GM18508 (cell line): ENCODE measurements at regions not wholly inside any gene's neighbourhood (a gene's known extent, or its start where the extent isn't known, plus 50 kb on each side); places are given as distances from the start of the nearest gene placed in this dataset.

ENCODE experiments used
- ATAC-seq: cut with Tn5 transposase; IDR thresholded peaks from one replicate; pipeline ENCODE4 v1.9.1; 2021; ENCODE audit warnings: moderate number of reproducible peaks; ENCODE audit not compliant: insufficient read depth, unreplicated experiment

DNA sequence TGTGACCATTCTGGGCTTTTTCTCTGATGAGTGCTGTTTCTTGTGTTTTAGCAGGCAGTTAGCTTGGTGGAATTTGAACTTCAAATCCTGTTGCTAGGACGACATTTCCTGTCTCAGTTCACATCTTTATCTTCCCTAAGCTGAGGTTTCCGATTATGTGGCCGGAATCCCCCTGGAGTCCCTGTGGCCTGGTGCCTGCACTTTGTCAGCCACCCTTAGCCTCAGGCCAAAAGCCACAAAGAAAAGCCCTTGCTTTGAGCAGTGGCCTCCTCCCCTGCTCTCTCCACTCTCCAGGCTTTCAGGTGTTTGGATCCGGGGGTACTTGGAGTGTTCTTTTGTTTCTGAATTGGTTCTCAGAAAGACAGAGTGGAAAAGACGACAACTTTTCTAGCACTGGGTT, 59.9 kb upstream of the PMEPA1 start:
- ATAC-seq, result no peak

DNA sequence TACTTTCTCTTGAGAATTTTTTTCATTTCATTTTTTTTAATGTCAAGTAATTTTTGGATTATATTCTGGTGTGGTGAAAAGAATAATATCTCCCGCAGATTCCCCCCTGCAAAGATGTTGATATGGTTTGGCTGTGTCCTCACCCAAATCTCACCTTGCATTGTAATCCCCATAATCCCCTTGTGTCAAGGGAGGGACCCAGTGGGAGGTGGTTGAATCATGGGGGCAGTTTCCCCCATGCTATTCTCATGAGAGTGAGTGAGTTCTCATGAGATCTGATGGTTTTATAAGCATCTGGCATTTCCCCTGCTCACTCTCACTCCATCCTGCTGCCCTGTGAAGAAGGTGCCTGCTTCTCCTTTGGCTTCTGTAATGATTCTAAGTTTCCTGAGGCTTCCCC, 58.7 kb upstream of the PMEPA1 start:
- ATAC-seq, result no peak

- no peak for ATAC-seq
Observed at GRCh38 chr20:57767441-57767840, 57.6 kb upstream of the PMEPA1 start.

GRCh38 chr20:57763235-57763595, 53.4 kb upstream of the PMEPA1 start:
- no peak for ATAC-seq

DNA sequence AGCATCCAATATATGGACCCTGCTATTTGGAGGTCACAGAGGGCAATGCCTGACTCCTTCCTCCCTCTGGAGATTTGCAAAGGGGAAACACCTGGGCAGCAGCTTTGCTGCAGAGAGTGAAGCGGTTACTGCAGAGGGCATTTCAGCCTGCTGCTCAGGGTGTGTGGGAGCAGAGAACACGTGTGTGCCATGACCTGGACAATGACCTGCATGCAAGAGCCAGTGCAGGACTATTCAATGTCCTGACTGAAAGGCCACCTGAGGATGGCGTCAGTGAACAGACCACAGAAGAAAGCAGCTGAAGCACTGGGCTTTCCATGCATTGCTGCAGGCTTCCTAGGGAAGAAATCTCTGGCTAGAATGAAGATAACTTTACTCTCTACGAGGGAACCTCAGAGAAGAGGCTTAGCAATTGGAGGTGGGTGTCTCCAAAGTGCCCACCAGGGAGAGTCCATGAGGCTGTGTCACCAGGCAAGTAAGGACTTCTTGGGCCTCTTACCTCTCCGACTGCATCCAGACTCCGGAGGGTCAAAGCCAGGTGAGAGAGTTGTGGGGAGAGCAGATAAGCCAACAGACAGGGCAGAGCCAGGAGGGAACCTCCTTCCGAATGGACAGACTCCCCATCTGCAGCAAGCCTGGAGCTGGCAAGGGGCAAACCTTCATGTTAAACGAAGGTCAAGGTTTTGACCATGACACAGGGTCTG, 52.9 kb upstream of the PMEPA1 start:
- ATAC-seq, result no peak

- ATAC-seq, result no peak
Observed at GRCh38 chr20:57761413-57761734, 51.6 kb upstream of the PMEPA1 start.

DNA sequence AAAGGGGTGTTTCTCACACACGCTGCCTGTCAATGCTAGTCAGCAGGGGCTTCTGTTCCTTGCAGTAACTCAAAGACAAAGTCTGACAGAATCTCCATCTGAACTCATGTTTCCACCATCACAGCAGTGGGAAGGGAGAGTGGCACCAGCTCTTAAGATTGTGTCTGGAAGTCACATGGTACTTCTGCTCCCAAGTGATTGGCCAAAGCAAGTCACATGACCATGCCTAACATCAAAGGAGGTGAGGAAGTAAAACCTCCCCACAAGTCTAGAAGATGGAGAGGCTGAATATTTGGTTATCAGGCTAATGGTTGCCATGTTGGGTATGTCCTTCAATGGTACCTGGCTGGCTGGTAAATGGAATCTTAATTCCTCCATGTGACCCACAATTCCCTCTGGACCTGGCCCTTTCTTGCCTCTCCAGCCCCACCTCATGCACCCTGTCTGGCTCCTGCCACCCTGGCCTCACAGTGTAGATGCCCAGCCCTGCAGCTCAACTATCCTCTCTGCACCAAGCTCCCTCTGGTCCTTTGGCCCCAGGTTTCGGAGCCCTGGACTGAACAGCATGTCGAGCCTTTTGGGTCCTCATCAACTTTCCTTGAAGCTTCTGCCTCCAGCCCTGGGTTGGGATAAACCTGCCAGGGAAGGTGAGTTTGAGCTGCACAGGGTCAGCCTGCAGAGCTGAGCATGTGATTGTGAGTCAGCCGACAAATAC, 51.0 kb upstream of the PMEPA1 start:
- no peak for ATAC-seq

- ATAC-seq, result no peak
Observed at GRCh38 chr20:57759724-57760123, 49.9 kb upstream of the PMEPA1 start.
